SK-N-SH treated with all-trans-retinoic acid at 6 μM for 48 hours (cell line): ENCODE measurements at regions not wholly inside any gene's neighbourhood (a gene's known extent, or its start where the extent isn't known, plus 50 kb on each side); places are given as distances from the start of the nearest gene placed in this dataset.

Experiments used
- ATAC-seq: fragments of 200-7000 bp; cut with Tn5 transposase; 3 replicates; pipeline ENCODE4 v1.9.1; 2020; ENCODE audit warnings: mild to moderate bottlenecking, moderate library complexity
- ARNTL ChIP-seq: fragments of 450-650 bp; formaldehyde crosslinking; IDR thresholded peaks from 2 replicates; pipeline ENCODE4 v1.5.0; 2020; ENCODE audit warnings: low read depth, mild to moderate bottlenecking, moderate library complexity, borderline replicate concordance
- BACH2 ChIP-seq: fragments of 250-450 bp; sonication (Bioruptor Pico); IDR thresholded peaks from 2 replicates; pipeline ENCODE4 v1.9.0; 2021; ENCODE audit warnings: mild to moderate bottlenecking, borderline replicate concordance
- CREB5 ChIP-seq: fragments of 250-450 bp; sonication (Bioruptor Pico); IDR thresholded peaks from 2 replicates; pipeline ENCODE4 v1.5.1; 2020; ENCODE audit warnings: low read depth, mild to moderate bottlenecking, moderate library complexity
- ISL1 ChIP-seq: fragments of 250-450 bp; sonication (Bioruptor Pico); IDR thresholded peaks from 2 replicates; pipeline ENCODE4 v2.1.2; 2022; ENCODE audit warnings: mild to moderate bottlenecking, moderate library complexity
- PATZ1 ChIP-seq: fragments of 250-450 bp; sonication (Bioruptor Pico); IDR thresholded peaks from 2 replicates; pipeline ENCODE4 v1.8.0; 2020; ENCODE audit warnings: mild to moderate bottlenecking, moderate library complexity, borderline replicate concordance
- POU6F1 ChIP-seq: fragments of 250-450 bp; sonication (Bioruptor Pico); IDR thresholded peaks from 2 replicates; pipeline ENCODE4 v1.8.0; 2021; ENCODE audit warnings: low read depth, mild to moderate bottlenecking, moderate library complexity, borderline replicate concordance
- TCF4 ChIP-seq: fragments of 250-450 bp; sonication (Bioruptor Pico); IDR thresholded peaks from 2 replicates; pipeline ENCODE4 v1.8.0; 2021; ENCODE audit warnings: mild to moderate bottlenecking, moderate library complexity, borderline replicate concordance
- TOX ChIP-seq: fragments of 250-450 bp; sonication (Bioruptor Pico); IDR thresholded peaks from 2 replicates; pipeline ENCODE4 v1.8.0; 2021; ENCODE audit warnings: mild to moderate bottlenecking, moderate library complexity, borderline replicate concordance
- TSHZ2 ChIP-seq: fragments of 250-450 bp; sonication (Bioruptor Pico); IDR thresholded peaks from 2 replicates; pipeline ENCODE4 v1.5.0; 2020; ENCODE audit warnings: mild to moderate bottlenecking, moderate library complexity
- ZC3H10 ChIP-seq: fragments of 250-450 bp; sonication (Bioruptor Pico); IDR thresholded peaks from 2 replicates; pipeline ENCODE4 v1.5.1; 2021; ENCODE audit warnings: mild to moderate bottlenecking, moderate library complexity
- ZNF70 ChIP-seq: fragments of 450-650 bp; formaldehyde crosslinking; IDR thresholded peaks from 2 replicates; pipeline ENCODE4 v1.5.0; 2020; ENCODE audit warnings: mild to moderate bottlenecking, moderate library complexity

- TF ChIP-seq PATZ1 (CRISPR knock-in tag) (no peak), BACH2 (CRISPR knock-in tag) (no peak)
- TF ChIP-seq, all 23 proteins: peak for 0
These were observed 1374.8 kb upstream of the MAP3K7 start (continued) for GRCh38 chr6:91961671-91962070.

GRCh38 chr6:91961236-91961635 lies 1374.4 kb upstream of the MAP3K7 start:
- no peak for TF ChIP-seq ISL1
- no peak for ATAC-seq

GRCh38 chr6:91941838-91942237 lies 1355.0 kb upstream of the MAP3K7 start:
- no peak for TF ChIP-seq PATZ1 (CRISPR knock-in tag)
- no peak for TF ChIP-seq ARNTL (CRISPR knock-in tag)
- TF ChIP-seq TCF4 (CRISPR knock-in tag), result no peak
- no peak for TF ChIP-seq TSHZ2 (CRISPR knock-in tag)
- TF ChIP-seq TOX (CRISPR knock-in tag), result no peak
- TF ChIP-seq ISL1, result no peak
- no peak for ATAC-seq

GRCh38 chr6:91940801-91941200 lies 1353.9 kb upstream of the MAP3K7 start:
- ATAC-seq, result no peak

More at GRCh38 chr6:91940801-91941200, 1353.9 kb upstream of the MAP3K7 start:
- TF ChIP-seq ZNF70 (CRISPR knock-in tag) (no peak), ARNTL (CRISPR knock-in tag) (no peak), TOX (CRISPR knock-in tag) (no peak), ZC3H10 (CRISPR knock-in tag) (no peak), BACH2 (CRISPR knock-in tag) (no peak), PATZ1 (CRISPR knock-in tag) (no peak), POU6F1 (CRISPR knock-in tag) (no peak), CREB5 (no peak)
